ENCODE measurements at regions not wholly inside any gene's neighbourhood (a gene's known extent, or its start where the extent isn't known, plus 50 kb on each side); places are given as distances from the start of the nearest gene placed in this dataset.

GRCh38 chr5:10886497-10886896 is 125.5 kb upstream of the DAP start:
- TF ChIP-seq CTCF (IDR thresholded peaks at IDR 0.05): no peak
- no peak for TF ChIP-seq EZH2 (IDR thresholded peaks at IDR 0.05; ENCODE audit: borderline replicate concordance, insufficient read depth, low read depth, low read length, poor library complexity, severe bottlenecking)
